ENCODE measurements at regions not wholly inside any gene's neighbourhood (a gene's known extent, or its start where the extent isn't known, plus 50 kb on each side); places are given as distances from the start of the nearest gene placed in this dataset.
A peak's percentile ranks its signal among the peaks of the same experiment; 100 is the strongest.
"Not testable (repeated sequence)": the region's sequence is repeated elsewhere in the genome, so short reads cannot be mapped to it uniquely, and the experiment has no call there.

DNA sequence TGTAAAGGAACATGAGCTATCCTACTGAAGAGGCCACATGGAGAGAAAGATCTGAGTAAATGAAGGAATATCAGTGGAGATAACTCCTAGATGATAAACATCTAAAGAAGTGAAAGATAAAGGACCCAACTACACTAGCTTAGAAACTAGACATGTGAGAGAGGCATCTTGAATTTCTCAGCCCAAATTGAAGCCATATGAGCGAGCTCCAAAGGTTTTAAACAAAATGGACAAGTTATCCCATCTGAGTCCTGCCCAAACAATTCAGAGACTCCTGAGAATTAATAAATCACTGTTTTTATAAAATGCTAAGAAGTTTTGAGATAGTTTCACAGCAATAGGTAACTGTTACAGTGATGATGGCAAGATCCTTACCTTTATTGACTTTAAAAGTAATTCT is 438.9 kb downstream of the NAV3 start:
- no peak for DNase-seq (ENCODE audit: low read depth)

- peak; percentile 3 for DNase-seq (ENCODE audit: low read depth)
Observed at GRCh38 chr12:78271546-78271945, 440.9 kb downstream of the NAV3 start.

GRCh38 chr12:78275886-78276285 is 445.2 kb downstream of the NAV3 start:
- DNase-seq (ENCODE audit: low read depth), result no peak

DNA sequence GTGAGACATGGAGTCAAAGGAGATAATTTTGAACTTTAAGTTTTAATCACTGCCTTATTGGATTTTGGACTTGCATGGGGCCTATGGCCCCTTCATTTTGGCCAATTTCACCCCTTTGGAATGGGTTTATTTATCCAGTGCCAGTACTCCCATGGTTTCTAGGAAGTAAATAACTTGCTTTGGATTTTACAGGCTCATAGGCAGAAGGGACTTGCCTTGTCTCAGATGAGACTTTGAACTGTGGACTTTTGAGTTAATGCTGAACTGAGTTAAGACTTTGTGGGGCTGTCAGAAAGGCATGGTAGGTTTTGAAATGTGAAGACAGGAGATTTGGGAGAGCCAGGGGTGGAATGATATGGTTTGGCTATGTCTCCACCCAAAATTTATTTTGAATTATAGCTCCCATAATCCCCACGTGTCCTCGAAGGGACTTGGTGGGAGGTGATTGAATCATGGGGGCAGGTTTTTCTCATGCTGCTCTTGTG is 448.1 kb downstream of the NAV3 start:
- DNase-seq (ENCODE audit: low read depth), result no peak

DNA sequence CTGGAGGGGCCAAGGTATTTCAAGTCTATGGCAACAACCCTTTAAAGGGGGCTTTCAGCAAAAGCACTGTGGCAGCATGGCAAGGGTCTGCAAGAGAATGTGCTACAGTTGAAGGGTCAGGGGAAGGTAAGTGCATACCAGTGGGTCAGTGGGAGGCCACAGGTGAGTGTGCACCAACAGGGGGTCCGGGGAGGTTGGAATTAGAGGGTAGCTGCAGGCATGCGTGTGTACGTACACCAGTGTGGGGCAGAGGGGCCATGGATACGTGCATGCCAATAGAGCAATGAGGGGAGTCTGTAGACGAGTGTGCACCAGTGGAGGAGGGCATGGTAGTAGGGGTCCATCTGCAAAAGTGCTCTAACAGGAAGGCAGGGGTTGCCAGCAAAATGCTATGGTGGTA is 448.9 kb downstream of the NAV3 start:
- DNase-seq (ENCODE audit: low read depth), result no peak

GRCh38 chr12:78281102-78281501 is 450.4 kb downstream of the NAV3 start:
- DNase-seq (ENCODE audit: low read depth), result not testable (repeated sequence)

DNA sequence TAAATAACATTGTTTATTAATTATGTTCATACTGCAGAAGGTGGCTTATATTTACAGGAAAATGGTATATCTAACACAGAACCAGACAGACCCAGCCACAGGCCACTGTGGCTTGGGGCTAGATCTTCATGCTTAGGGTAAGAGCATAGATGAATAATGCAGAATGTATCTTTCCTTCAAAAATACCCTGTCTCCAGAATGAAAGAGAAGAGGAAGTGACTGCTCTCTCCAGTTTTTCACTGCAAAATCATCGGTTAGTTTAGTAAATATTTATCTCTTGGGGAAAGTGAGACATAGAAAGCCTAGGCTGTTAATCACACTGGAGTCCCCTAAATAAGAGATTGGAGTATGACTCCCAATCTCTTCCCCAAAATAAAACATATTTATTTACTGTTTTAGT is 453.7 kb downstream of the NAV3 start:
- no peak for DNase-seq (ENCODE audit: low read depth)

- DNase-seq (ENCODE audit: low read depth), result peak; percentile 81
Observed at GRCh38 chr12:78290606-78291345, 460.1 kb downstream of the NAV3 start.

- peak; percentile 58 for DNase-seq (ENCODE audit: low read depth)
Observed at GRCh38 chr12:78293059-78293686, 462.5 kb downstream of the NAV3 start.

DNA sequence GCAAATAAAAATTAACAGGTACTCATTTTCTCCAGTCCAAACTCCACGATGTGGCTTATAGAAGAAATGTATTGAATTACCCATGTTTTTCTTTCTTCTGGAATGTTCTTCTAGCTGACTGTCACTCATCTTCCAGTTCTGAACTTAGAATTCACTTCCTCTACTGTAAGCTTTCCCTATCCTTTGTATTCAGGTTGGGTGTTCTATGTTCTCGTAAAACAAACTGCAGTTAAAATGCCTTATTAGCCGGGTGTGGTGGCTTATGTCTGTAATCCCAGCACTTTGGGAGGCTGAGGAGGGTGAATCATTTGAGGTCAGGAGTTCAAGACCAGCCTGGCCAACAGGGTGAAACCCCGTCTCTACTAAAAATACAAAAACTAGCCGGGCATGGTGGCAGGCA is 470.6 kb downstream of the NAV3 start:
- not testable (repeated sequence) for DNase-seq (ENCODE audit: low read depth)

- DNase-seq (ENCODE audit: low read depth), result no peak
Observed at GRCh38 chr12:78305808-78306207, 475.1 kb downstream of the NAV3 start.

DNA sequence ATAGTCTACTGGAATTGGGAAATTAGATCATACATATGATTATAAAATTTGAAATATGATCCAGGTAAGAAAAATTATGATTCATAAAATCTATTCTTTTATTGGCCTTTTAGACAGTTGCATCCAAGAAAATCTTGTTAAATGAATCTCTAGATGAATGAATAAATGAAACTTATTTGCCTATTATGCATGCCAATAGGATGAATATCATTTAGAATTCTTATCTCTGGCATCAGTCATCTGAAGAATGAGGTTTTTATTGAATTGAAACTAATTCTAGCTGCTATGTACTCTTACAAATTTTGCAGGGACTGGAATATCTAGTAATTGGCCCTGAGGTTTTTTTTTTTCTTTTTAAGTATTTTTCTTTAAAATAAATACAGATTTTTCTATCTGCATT is 475.5 kb downstream of the NAV3 start:
- no peak for DNase-seq (ENCODE audit: low read depth)

DNA sequence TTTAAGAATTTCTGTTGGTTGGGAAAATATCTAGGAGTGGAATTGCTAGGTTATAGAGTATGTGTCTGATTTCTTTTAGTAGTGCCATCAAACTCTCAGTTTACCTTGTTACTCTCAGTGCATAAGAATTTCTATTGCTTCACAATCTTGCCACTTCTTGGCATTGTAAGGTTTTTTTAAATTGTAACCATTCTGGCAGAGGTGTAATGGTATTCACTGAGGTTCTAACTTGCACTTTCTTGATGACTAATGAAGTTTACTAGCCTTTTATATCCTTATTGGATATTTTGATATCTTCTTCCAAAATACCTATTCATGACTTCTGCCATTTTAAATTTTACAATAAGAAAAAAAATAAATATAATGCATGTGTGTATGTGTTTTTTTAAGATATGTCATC is 478.0 kb downstream of the NAV3 start:
- DNase-seq (ENCODE audit: low read depth), result no peak

- no peak for DNase-seq (ENCODE audit: low read depth)
Observed at GRCh38 chr12:78315028-78315427, 484.3 kb downstream of the NAV3 start.

GRCh38 chr12:78316136-78316535 is 485.4 kb downstream of the NAV3 start:
- DNase-seq (ENCODE audit: low read depth), result peak; percentile 1

DNA sequence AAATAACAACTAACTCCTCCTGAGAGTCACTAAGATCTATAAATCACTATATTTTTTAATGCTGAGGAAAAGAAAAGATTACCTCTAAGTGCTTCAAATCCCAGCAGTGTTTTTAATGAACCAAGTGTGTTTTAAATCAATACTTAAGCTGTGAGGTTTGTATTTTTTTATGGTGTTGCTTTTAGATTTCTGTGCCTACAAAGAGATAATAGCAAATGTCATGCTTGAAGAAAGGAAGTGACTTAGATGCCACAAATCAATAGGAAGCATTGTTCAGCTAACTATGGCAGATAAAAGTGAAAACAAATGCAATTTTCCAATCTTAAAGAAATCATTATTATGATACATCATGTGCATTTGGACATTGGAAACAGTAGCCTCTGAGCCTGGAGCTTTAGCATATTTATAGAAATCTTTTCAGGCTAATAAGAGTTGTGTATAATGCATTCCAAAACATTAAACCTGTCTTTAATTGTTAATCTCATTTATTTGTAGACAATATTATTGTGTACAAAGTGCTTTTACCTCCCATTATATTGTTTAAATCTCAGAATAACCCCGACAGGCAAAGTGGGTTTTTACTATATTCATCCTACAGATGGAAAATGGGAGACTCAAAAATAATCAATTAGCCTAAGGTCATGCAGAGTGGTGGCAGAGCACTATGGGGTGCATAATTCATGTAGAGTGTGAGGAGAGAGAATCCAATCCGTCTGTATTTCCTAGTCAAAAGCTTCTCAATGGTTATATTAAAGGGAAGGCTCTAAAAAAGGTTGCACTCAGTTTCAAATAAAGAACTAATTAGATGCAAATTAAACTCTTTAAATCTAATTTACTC is 486.2 kb downstream of the NAV3 start:
- no peak for DNase-seq (ENCODE audit: low read depth)

GRCh38 chr12:78321696-78322095 is 491.0 kb downstream of the NAV3 start:
- DNase-seq (ENCODE audit: low read depth), result no peak

DNA sequence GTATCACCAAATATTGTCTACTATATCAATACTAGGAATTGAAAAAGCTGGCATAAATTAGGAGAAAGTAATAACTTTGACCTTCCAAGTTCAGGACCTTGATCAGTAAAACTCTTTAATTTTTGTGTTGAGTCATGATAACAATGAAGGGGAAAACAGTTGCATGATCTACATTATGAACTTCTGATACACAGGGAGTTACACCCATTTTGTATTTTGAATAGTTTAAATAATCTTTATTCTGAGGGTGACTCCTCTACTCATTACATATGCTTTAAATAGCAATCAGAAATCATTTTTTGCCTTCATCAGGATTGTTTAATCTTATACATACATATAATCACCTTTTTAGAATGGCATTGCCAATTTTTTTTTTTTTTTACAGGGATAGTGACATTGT is 492.5 kb downstream of the NAV3 start:
- DNase-seq (ENCODE audit: low read depth), result no peak

- DNase-seq (ENCODE audit: low read depth), result no peak
Observed at GRCh38 chr12:78324234-78324633, 493.5 kb downstream of the NAV3 start.

GRCh38 chr12:78328524-78328923 is 497.8 kb downstream of the NAV3 start:
- no peak for DNase-seq (ENCODE audit: low read depth)

DNA sequence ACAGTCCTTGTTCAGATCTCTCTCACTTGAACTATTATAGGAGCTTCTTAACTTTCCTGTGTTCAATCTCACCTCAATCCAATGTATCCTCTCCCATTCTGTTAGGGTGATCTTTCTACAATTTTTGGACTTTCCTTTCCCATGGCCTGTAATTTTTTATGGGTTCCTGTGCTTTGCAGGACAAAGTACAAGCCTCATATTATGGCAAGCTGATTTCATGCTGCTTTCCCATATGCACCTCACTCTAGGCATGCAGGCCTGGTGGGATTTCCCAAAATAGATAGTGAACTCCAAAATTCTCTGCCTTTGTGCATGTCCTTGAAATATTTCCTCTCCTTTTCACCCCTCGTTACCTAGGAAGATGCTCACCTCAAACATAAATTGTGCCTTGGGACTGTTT is 499.4 kb downstream of the NAV3 start:
- no peak for DNase-seq (ENCODE audit: low read depth)

GRCh38 chr12:78331181-78331580 is 500.5 kb downstream of the NAV3 start:
- no peak for DNase-seq (ENCODE audit: low read depth)

DNA sequence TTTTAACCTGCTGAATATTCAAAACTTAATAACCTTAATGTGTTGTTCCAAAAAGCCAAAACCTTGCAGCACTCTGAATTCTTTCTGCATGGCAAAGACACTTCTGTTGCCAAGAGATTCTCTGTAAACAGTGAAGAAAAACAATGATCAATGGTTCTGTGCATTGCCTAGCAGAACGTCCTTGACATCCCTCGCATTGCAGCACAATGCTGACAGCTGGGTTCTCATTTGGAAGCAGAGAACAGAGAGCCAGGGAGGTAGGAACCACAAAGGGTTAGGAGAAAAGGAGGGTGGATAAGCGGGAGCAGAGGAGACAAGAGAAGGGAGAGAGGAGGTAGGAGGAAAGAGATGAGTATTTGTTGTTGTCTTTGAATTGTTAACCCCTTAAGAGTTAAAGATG is 501.1 kb downstream of the NAV3 start:
- DNase-seq (ENCODE audit: low read depth), result no peak
